RWPE1 (cell line): ENCODE measurements at regions not wholly inside any gene's neighbourhood (a gene's known extent, or its start where the extent isn't known, plus 50 kb on each side); places are given as distances from the start of the nearest gene placed in this dataset.
"Not testable (repeated sequence)": the region's sequence is repeated elsewhere in the genome, so short reads cannot be mapped to it uniquely, and the experiment has no call there.

Experiments
- CTCF ChIA-PET: fragments of 350-600 bp; sonication (Branson Sonifier 250); formaldehyde crosslinking; extraction: SDS; loops from one replicate; lab custom pipeline; 2021; lab: Yijun Ruan, JAX
- POLR2A ChIA-PET: fragments of 400-600 bp; formaldehyde crosslinking; extraction: SDS; loops from one replicate; lab custom pipeline; 2020; ENCODE audit warnings: antibody characterized with exemption; ENCODE audit not compliant: low non-redundant PET; lab: Yijun Ruan, JAX
- DNase-seq: peaks from one replicate; pipeline ENCODE4 v3.0.0; 2012; ENCODE audit warnings: low spot score
- H3K27ac ChIP-seq: fragments of 450-650 bp; 2 replicates; pipeline ENCODE4 v1.5.1; 2017

DNA sequence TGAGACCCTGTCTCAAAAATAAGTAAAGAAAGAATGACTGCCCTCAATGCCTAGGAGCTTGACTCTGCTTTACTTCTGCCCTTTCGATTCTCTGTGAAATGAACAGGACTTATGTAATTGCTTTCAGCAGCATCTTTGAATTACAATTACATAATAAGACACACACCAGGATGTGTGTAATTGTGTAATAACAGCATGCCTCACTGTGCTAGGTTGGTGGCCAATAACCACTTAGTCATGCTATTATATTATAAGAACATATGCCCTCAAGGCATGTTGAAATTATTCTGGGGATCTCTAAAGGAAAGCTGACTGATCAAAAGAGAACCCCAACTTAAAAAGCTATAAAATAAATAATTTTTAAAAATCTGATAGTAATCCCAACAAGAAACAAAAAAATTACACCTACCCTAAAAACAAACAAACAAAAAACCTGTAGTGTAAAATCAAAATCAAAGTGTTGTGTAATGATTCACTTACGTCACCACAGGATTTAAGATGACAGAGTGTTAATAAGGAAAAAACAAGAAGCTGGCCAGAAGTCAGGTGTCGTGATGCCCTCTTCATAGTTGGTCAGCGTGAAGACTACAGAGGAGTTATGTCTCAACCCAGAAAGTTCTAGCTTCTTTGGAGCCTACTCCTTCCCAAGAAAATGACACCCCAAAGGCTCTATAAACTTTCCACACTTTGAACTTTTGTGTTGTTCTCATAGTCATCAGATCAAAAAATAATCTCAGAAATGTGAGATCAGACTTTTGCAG lies 70.5 kb upstream of the NBPF11 start:
- CTCF ChIA-PET, H3K27ac ChIP-seq, POLR2A ChIA-PET, DNase-seq: not testable (repeated sequence)

DNA sequence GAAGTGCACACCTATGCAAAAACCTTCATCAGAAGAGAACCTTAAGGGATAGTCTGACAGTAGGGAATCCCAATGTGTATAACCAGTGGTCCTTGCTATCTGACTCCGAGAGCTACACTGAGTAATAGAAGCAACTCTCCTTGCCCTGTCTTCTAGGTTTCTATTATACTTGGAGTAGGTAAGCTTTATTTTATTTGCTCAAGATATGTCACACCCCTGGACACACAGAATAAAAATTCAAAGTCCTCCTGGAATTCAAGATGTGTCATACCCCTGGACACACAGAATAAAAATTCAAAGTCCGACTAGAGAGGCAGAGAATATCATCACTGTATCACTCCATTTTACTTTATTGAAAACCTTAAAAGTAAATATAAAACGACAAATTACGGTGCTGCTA lies 69.5 kb upstream of the NBPF11 start:
- H3K27ac ChIP-seq, CTCF ChIA-PET, DNase-seq, POLR2A ChIA-PET: not testable (repeated sequence)

DNA sequence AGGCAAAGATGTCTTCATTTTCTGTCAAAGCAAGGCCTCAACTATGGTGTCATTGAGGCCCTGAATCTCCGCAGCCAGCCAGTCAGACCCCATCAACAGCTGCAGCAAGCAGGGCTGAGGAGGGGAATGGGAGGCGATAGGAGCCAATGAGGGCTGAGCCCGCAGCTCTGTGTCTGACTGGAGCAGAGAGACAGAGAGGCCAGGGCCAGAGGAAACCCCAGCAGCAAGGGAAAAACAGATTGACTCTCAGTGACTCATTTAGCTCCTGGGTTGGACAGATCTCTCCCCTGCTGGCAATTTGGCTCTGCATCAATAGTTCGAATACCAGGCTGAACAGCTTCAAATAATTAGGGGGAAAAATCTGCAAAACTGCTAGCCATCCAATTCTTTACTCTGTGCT lies 67.1 kb upstream of the NBPF11 start:
- CTCF ChIA-PET, POLR2A ChIA-PET, DNase-seq, H3K27ac ChIP-seq: not testable (repeated sequence)

DNA sequence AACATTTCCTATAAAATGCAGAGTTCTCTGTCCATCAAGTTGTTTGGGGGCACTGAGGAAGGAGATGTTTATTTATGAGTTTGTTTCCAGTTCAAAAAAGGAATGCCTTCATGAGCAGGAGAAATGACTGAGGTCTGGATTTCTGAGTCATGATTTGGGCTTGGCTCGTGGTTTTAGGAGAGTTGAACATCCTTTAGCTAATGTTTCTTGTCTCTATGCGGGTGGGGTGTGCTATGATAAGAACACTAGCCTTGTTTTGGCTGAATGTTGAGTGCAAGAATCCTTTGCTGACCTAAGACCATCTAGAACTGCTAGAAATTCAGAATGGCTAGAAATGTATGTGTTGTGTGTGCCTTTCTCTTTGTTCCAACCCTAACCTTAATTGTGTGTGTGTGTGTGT lies 59.1 kb upstream of the NBPF11 start:
- CTCF ChIA-PET, POLR2A ChIA-PET: not testable (repeated sequence)

DNA sequence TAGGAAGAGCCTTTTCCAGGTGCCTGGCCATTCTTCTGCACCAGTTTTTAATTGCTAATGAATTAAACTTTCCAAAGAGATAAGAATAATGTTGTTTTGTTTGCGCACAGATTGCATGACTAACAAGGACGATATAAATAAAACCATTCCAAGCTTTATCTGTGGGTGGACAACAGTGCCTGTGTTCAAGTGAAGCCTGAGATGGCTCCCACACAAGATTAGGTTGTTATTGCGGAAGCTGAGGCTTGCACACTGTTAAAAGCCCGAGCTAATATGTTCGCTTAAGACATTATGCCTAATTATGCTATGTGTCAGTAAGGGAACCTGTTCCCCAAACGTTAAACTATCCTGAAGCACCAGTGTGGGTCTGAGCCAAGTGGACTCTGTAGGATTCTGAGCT lies 58.5 kb upstream of the NBPF11 start:
- DNase-seq, POLR2A ChIA-PET, H3K27ac ChIP-seq, CTCF ChIA-PET: not testable (repeated sequence)

More for the DNA sequence above, 59.1 kb upstream of the NBPF11 start:
- H3K27ac ChIP-seq, DNase-seq: not testable (repeated sequence)

DNA sequence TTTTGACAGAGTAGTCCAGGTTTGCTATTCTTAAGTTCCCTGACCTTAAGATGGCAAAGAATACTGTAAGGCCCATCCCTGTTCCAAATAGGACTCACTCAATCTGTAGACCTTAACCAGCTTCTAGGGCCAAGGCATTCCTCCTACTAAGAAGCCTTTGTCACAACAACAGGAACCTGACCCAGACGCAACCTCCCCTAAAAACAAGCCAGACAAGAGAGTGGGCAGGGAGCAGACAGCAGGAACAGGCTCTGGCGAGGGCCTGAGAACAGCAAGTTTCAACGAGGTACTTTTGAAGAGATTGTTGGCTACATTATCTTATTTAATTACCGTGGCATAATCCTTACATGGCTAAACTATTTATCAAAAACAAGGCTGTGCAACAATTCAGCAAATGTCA lies 58.1 kb upstream of the NBPF11 start:
- CTCF ChIA-PET, DNase-seq, POLR2A ChIA-PET, H3K27ac ChIP-seq: not testable (repeated sequence)

DNA sequence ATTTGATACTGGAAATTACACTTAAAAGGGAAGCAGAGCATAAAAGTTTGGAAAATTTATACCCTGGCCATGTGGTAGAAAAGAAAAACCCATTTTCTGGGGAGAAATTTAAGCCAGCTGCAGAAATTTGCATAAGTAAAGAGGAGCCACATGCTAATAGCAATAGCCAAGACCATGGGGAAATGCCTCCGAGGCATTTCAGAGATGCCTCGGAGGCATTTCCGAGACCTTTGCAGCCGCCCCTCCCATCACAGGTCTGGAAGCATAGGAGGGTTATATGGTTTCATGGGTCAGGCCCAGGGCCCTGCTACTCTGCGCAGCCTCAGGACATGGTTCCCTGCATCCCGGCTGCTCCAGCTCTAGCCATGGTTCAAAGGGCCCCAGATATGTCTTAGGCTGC lies 49.9 kb upstream of the NBPF11 start:
- CTCF ChIA-PET, H3K27ac ChIP-seq, DNase-seq, POLR2A ChIA-PET: not testable (repeated sequence)
